Endothelial cell (in vitro differentiated cells): ENCODE measurements at regions not wholly inside any gene's neighbourhood (a gene's known extent, or its start where the extent isn't known, plus 50 kb on each side); places are given as distances from the start of the nearest gene placed in this dataset.

Experiments used
- DNase-seq: peaks from one replicate; pipeline ENCODE4 v3.0.0; 2021; ENCODE audit warnings: low spot score
- H3K27ac Mint-ChIP-seq: one replicate; pipeline ENCODE4 v1.8.0; 2021; ENCODE audit warnings: mixed read lengths, inconsistent platforms; ENCODE audit not compliant: unreplicated experiment
- H3K27me3 Mint-ChIP-seq: one replicate; pipeline ENCODE4 v1.8.0; 2021; ENCODE audit warnings: mild to moderate bottlenecking, moderate library complexity, mixed read lengths, inconsistent platforms; ENCODE audit not compliant: unreplicated experiment
- H3K36me3 Mint-ChIP-seq: one replicate; pipeline ENCODE4 v1.8.0; 2021; ENCODE audit warnings: mild to moderate bottlenecking, low read depth, mixed read lengths, inconsistent platforms; ENCODE audit not compliant: unreplicated experiment
- H3K4me1 Mint-ChIP-seq: one replicate; pipeline ENCODE4 v1.8.0; 2021; ENCODE audit warnings: mild to moderate bottlenecking, mixed read lengths, inconsistent platforms; ENCODE audit not compliant: unreplicated experiment
- H3K4me3 Mint-ChIP-seq: one replicate; pipeline ENCODE4 v1.8.0; 2021; ENCODE audit warnings: mild to moderate bottlenecking, mixed read lengths, inconsistent platforms; ENCODE audit not compliant: unreplicated experiment
- H3K9me3 Mint-ChIP-seq: one replicate; pipeline ENCODE4 v1.8.0; 2021; ENCODE audit warnings: mixed read lengths, inconsistent platforms; ENCODE audit not compliant: unreplicated experiment
- CTCF ChIP-seq: fragments of 200-600 bp; sonication (generic); IDR thresholded peaks from one replicate; pipeline ENCODE4 v1.5.0; 2021; ENCODE audit warnings: antibody characterized with exemption; ENCODE audit not compliant: unreplicated experiment

DNA sequence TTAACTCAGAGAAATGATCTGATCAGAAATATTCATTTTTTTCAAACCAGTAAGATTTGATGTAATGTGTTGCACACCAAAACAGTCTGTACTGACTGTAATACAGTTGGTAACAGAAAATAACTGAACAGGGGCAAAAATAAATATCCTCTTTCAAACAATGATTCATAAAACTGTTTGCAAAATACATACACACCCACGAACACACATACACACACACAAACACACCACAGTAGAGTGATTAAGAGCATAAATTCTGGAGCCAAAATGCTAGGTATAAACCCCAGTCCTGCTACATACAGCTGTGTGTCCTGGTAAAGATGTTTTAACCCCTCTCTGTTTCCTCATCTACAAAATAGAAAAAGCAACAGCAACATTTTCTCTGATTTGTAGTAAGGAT lies 376.6 kb downstream of the PDGFC start:
- Mint-ChIP-seq H3K4me1 (peaks cover 6% of the 10 kb centered on the region), H3K27me3 (no peaks in the 10 kb centered on the region), H3K4me3 (no peak overlapping the region), H3K36me3 (no peaks in the 10 kb centered on the region), H3K27ac (no peak overlapping the region), H3K9me3 (no peaks in the 10 kb centered on the region)
- no peak for TF ChIP-seq CTCF
- no peak for DNase-seq

DNA sequence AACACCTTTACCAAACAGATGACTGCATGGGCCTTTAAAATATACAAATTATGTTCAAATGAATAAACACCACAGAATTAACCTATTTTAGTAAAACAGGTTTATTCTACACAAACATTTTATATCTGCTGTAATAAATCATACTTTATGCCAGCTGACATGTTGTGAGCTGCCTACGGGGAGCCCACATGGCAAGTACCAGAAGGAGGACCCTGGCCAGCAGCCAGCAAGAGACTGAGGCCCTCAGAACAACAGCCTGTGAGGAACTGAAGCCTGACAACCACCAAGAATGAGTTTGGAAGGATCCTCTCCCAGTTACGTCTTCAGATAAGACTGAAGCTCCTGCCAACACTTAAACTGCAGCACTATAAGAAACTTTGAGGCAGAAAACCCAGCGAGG lies 377.0 kb downstream of the PDGFC start:
- Mint-ChIP-seq H3K9me3 (no peaks in the 10 kb centered on the region), H3K27me3 (no peaks in the 10 kb centered on the region), H3K27ac (no peak overlapping the region), H3K4me1 (peaks cover 6% of the 10 kb centered on the region), H3K4me3 (no peak overlapping the region), H3K36me3 (no peaks in the 10 kb centered on the region)
- TF ChIP-seq CTCF: no peak
- no peak for DNase-seq

DNA sequence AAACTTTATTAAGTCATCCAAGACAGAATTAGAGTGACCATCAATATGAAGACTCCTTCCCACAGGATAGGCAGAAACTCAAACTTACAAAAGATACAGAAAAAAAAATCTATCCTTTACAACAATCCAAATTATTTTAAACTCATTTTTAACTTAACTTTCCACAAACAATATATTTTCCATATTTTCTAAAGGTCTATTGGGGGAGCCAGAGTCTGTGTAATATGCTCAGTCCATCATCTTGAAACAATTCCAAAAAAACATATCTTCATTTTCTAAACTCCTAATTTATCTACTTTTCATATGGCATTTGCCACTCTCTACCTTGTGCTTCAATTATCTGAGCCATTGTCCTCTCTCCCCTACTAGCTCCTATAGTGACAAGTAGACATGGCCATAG lies 378.1 kb downstream of the PDGFC start:
- Mint-ChIP-seq H3K4me3 (no peak overlapping the region), H3K27ac (no peak overlapping the region), H3K36me3 (no peaks in the 10 kb centered on the region), H3K4me1 (peaks cover 4% of the 10 kb centered on the region), H3K27me3 (no peaks in the 10 kb centered on the region), H3K9me3 (no peaks in the 10 kb centered on the region)
- no peak for DNase-seq
- no peak for TF ChIP-seq CTCF

DNA sequence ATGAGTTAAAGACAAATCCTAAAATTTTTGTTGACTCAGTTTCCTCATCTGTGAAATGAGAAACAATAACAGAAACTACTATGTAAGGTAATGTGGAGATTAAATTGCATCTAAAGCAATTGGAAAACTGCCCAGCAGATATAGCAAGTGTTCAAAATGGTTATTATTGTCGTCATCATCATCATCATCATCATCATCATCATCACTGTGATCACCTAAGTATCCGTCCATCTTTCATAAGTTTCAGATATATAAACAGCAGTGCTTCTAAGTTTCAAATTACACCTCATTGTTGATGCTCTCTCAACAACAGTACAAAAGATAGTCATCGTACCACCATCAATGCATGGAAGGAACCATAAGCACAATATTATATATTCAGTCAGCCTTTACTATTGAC lies 379.9 kb downstream of the PDGFC start:
- no peaks in the 10 kb centered on the region for H3K36me3 Mint-ChIP-seq
- H3K27me3 Mint-ChIP-seq: no peaks in the 10 kb centered on the region
- H3K27ac Mint-ChIP-seq: no peak overlapping the region
- H3K4me1 Mint-ChIP-seq: no peaks in the 10 kb centered on the region
- no peaks in the 10 kb centered on the region for H3K9me3 Mint-ChIP-seq
- no peak for TF ChIP-seq CTCF
- no peak for DNase-seq
- H3K4me3 Mint-ChIP-seq: no peak overlapping the region

DNA sequence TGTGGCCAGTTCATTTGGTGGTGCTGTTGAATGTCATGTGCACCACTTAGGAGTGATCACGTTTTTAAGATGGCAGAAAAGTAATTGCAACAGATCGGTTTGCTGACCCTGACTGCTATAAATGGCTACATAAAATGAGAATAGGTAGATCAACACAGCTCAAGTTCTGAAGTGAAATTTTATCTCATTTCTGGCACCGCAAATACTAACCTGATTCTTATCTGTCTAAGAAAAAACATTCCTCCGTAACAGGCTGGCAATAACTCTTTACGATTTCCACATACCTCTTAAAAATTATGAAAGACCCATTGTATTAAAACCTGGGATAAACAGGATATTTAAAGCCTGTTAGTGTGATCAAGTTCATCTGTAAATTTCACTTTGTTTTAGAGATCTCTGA lies 387.5 kb downstream of the PDGFC start:
- Mint-ChIP-seq H3K4me3 (no peak overlapping the region), H3K36me3 (no peaks in the 10 kb centered on the region), H3K9me3 (no peaks in the 10 kb centered on the region), H3K4me1 (no peaks in the 10 kb centered on the region), H3K27ac (no peak overlapping the region), H3K27me3 (no peaks in the 10 kb centered on the region)
- DNase-seq: no peak
- no peak for TF ChIP-seq CTCF
